ENCODE measurements at regions not wholly inside any gene's neighbourhood (a gene's known extent, or its start where the extent isn't known, plus 50 kb on each side); places are given as distances from the start of the nearest gene placed in this dataset.

- no peaks in the 10 kb centered on the region for H3K36me3 ChIP-seq (ENCODE audit: control insufficient read depth, insufficient read depth, low read length)
- TF ChIP-seq SIN3A (IDR thresholded peaks at IDR 0.05; ENCODE audit: borderline replicate concordance, insufficient read depth, low read depth, low read length) (no peak), CTCF (IDR thresholded peaks at IDR 0.05) (no peak), REST (IDR thresholded peaks at IDR 0.05; ENCODE audit: insufficient read depth in 1 of 2, low read depth in 2 of 2, low read length in 1 of 2) (no peak), TCF7L2 (IDR thresholded peaks at IDR 0.05; ENCODE audit: low read depth, low read length) (no peak), POLR2AphosphoS5 (IDR thresholded peaks at IDR 0.05; ENCODE audit: low read depth, low read length) (no peak)
- DNase-seq (ENCODE audit: low read depth, low spot score) (no peak), ATAC-seq (no peak)
- intact Hi-C loops (cut with micrococcal nuclease; ENCODE audit: unreplicated experiment) (no loop called here), in situ Hi-C loops (cut with HindIII; ENCODE audit: low pct_unique_long_range_greater_than_20kb, low sequenced_read_pairs) (no loop called here)
- H3K4me1 ChIP-seq (ENCODE audit: control insufficient read depth, insufficient read depth, low read length) = no peaks in the 10 kb centered on the region
- H3K4me3 ChIP-seq (ENCODE audit: low read depth in 2 of 2, low read length in 2 of 2) = no peak overlapping the region
- peaks cover 6% of the 10 kb centered on the region for H3K9me3 ChIP-seq (ENCODE audit: control insufficient read depth, insufficient read depth, low read depth, low read length)
- BruUV-seq (replicated peaks) = no TSS peak
- CTCF ChIA-PET = no interaction called here
- no peaks in the 10 kb centered on the region for H3K27me3 ChIP-seq (ENCODE audit: control insufficient read depth, insufficient read depth, low read length)
- POLR2A ChIA-PET = no interaction called here
- no peak overlapping the region for H3K27ac ChIP-seq (ENCODE audit: low read length)
Observed at GRCh38 chr5:3375586-3376311, 219.9 kb upstream of the IRX1 start.

GRCh38 chr5:3373391-3373790 lies 222.2 kb upstream of the IRX1 start:
- Histone ChIP-seq H3K4me1 (ENCODE audit: control insufficient read depth, insufficient read depth, low read length) (no peaks in the 10 kb centered on the region), H3K27me3 (ENCODE audit: control insufficient read depth, insufficient read depth, low read length) (no peaks in the 10 kb centered on the region), H3K27ac (ENCODE audit: low read length) (no peak overlapping the region), H3K36me3 (ENCODE audit: control insufficient read depth, insufficient read depth, low read length) (no peaks in the 10 kb centered on the region), H3K9me3 (ENCODE audit: control insufficient read depth, insufficient read depth, low read depth, low read length) (peaks cover 6% of the 10 kb centered on the region), H3K4me3 (ENCODE audit: low read depth in 2 of 2, low read length in 2 of 2) (no peak overlapping the region)
- TF ChIP-seq TCF7L2 (IDR thresholded peaks at IDR 0.05; ENCODE audit: low read depth, low read length) (no peak), POLR2AphosphoS5 (IDR thresholded peaks at IDR 0.05; ENCODE audit: low read depth, low read length) (no peak), CTCF (IDR thresholded peaks at IDR 0.05) (no peak), REST (IDR thresholded peaks at IDR 0.05; ENCODE audit: insufficient read depth in 1 of 2, low read depth in 2 of 2, low read length in 1 of 2) (no peak), SIN3A (IDR thresholded peaks at IDR 0.05; ENCODE audit: borderline replicate concordance, insufficient read depth, low read depth, low read length) (no peak)
- no peak for ATAC-seq
- BruUV-seq (replicated peaks) = no TSS peak
- intact Hi-C loops (cut with micrococcal nuclease; ENCODE audit: unreplicated experiment) = no loop called here
- no peak for DNase-seq (ENCODE audit: low read depth, low spot score)
- CTCF ChIA-PET = no interaction called here
- in situ Hi-C loops (cut with HindIII; ENCODE audit: low pct_unique_long_range_greater_than_20kb, low sequenced_read_pairs) = no loop called here
- POLR2A ChIA-PET = no interaction called here

Measured in Panc1 (cell line).